Testis (tissue), 2 donors: ENCODE measurements at regions not wholly inside any gene's neighbourhood (a gene's known extent, or its start where the extent isn't known, plus 50 kb on each side); places are given as distances from the start of the nearest gene placed in this dataset.
"Not testable (repeated sequence)": the region's sequence is repeated elsewhere in the genome, so short reads cannot be mapped to it uniquely, and the experiment has no call there.

Experiments used
- DNase-seq: peaks from one replicate; pipeline ENCODE4 v3.0.0-alpha.2; 2019
- H3K27ac ChIP-seq, 2 donors: fragments of 200-600 bp; sonication (generic); one replicate each; pipeline ENCODE4 v1.5.1; 2019
- H3K27me3 ChIP-seq: fragments of 200-600 bp; sonication (generic); one replicate; pipeline ENCODE4 v1.5.1; 2019
- H3K36me3 ChIP-seq: fragments of 200-600 bp; sonication (generic); one replicate; pipeline ENCODE4 v1.5.1; 2017; ENCODE audit warnings: low read depth; ENCODE audit errors: missing control alignments
- H3K4me1 ChIP-seq: fragments of 200-600 bp; sonication (generic); one replicate; pipeline ENCODE4 v1.5.1; 2019
- H3K4me3 ChIP-seq, 2 donors: fragments of 200-600 bp; sonication (generic); one replicate each; pipeline ENCODE4 v1.5.1; 2017 to 2019
- H3K9me3 ChIP-seq: fragments of 200-600 bp; sonication (generic); one replicate; pipeline ENCODE4 v1.5.1; 2017
- CTCF ChIP-seq, 3 experiments: fragments of 450-650 bp in 2 of 3; fragments of 200-600 bp in 1 of 3; sonication (generic) in 1 of 3; IDR thresholded peaks; one replicate each; pipeline ENCODE4 v1.5.1; 2016 to 2019; ENCODE audit warnings: antibody characterized with exemption in 3 of 3, mild to moderate bottlenecking in 2 of 3, moderate library complexity in 1 of 3
- POLR2A ChIP-seq: fragments of 450-650 bp; IDR thresholded peaks from one replicate; pipeline ENCODE4 v1.6.1; 2017; ENCODE audit warnings: antibody characterized with exemption, mild to moderate bottlenecking, moderate library complexity
- WGBS, 2 donors: methylation state at CpG; one replicate each; pipeline ENCODE4 v1.1.5; 2018; 5-methylcytosine and 5-hydroxymethylcytosine counted together
- intact Hi-C: fragments of 100-400 bp; cut with DNase I; formaldehyde crosslinking; loops from one replicate; pipeline ENCODE4 v1.15.1; 2023; ENCODE audit warnings: low total_unique reads

GRCh38 chr1:189627427-189627826 is 850.2 kb downstream of the BRINP3 start:
- Histone ChIP-seq H3K36me3 (no peaks in the 10 kb centered on the region), H3K27ac (no peak overlapping the region), H3K9me3 (no peaks in the 10 kb centered on the region), H3K4me3 (no peak overlapping the region), H3K4me1 (no peaks in the 10 kb centered on the region), H3K27me3 (no peaks in the 10 kb centered on the region)
- TF ChIP-seq CTCF (IDR thresholded peaks at IDR 0.05): no peak
- no peak for TF ChIP-seq POLR2A
- 70 to 80% methylated on average over 2 of the region's 2 CpGs for WGBS, 2 donors
- intact Hi-C loops: no loop called here
- no peak for DNase-seq

- 53 to 54% methylated on average over 3 of the region's 3 CpGs for WGBS, 2 donors
- no peak for TF ChIP-seq POLR2A
- Histone ChIP-seq H3K27ac (no peak overlapping the region), H3K27me3 (no peaks in the 10 kb centered on the region), H3K9me3 (no peaks in the 10 kb centered on the region), H3K4me3 (no peak overlapping the region), H3K4me1 (no peaks in the 10 kb centered on the region), H3K36me3 (no peaks in the 10 kb centered on the region)
- no peak for DNase-seq
- intact Hi-C loops: no loop called here
These were observed 848.8 kb downstream of the BRINP3 start for GRCh38 chr1:189628857-189629256.

GRCh38 chr1:189633658-189634057 is 844.0 kb downstream of the BRINP3 start:
- TF ChIP-seq CTCF (IDR thresholded peaks at IDR 0.05) (no peak), POLR2A (no peak)
- Histone ChIP-seq H3K4me3 (no peak overlapping the region), H3K9me3 (no peaks in the 10 kb centered on the region), H3K27ac (no peak overlapping the region), H3K4me1 (no peaks in the 10 kb centered on the region), H3K36me3 (no peaks in the 10 kb centered on the region), H3K27me3 (no peaks in the 10 kb centered on the region)
- no peak for DNase-seq
- 83 to 89% methylated on average over 2 of the region's 2 CpGs for WGBS, 2 donors
- intact Hi-C loops: no loop called here

- DNase-seq: no peak
- H3K27ac ChIP-seq: no peak overlapping the region
- no peaks in the 10 kb centered on the region for H3K36me3 ChIP-seq
- intact Hi-C loops: no loop called here
- TF ChIP-seq POLR2A (no peak), CTCF (IDR thresholded peaks at IDR 0.05) (no peak)
- no peaks in the 10 kb centered on the region for H3K9me3 ChIP-seq
- 87 to 98% methylated on average over 2 of the region's 2 CpGs for WGBS, 2 donors
- H3K27me3 ChIP-seq: no peaks in the 10 kb centered on the region
- H3K4me3 ChIP-seq: no peak overlapping the region
- no peaks in the 10 kb centered on the region for H3K4me1 ChIP-seq
These were observed 840.6 kb downstream of the BRINP3 start for GRCh38 chr1:189637041-189637440.

- H3K4me3 ChIP-seq: not testable (repeated sequence)
- 83 to 92% methylated on average over 5 of the region's 5 CpGs for WGBS, 2 donors
These were observed 833.5 kb downstream of the BRINP3 start for GRCh38 chr1:189644156-189644555.

GRCh38 chr1:189644970-189645369 is 832.7 kb downstream of the BRINP3 start:
- no peaks in the 10 kb centered on the region for H3K4me1 ChIP-seq
- no peak for DNase-seq
- no peaks in the 10 kb centered on the region for H3K36me3 ChIP-seq
- 93 to 94% methylated on average over 4 of the region's 4 CpGs for WGBS, 2 donors
- no peaks in the 10 kb centered on the region for H3K27me3 ChIP-seq
- H3K4me3 ChIP-seq: no peak overlapping the region
- H3K9me3 ChIP-seq: no peaks in the 10 kb centered on the region
- intact Hi-C loops: no loop called here
- no peak for TF ChIP-seq POLR2A
- H3K27ac ChIP-seq: no peak overlapping the region

More at GRCh38 chr1:189644156-189644555, 833.5 kb downstream of the BRINP3 start:
- intact Hi-C loops, DNase-seq, H3K9me3 ChIP-seq, H3K27ac ChIP-seq, H3K4me1 ChIP-seq, H3K36me3 ChIP-seq, H3K27me3 ChIP-seq: not testable (repeated sequence)
